GM10248 (cell line): ENCODE measurements at regions not wholly inside any gene's neighbourhood (a gene's known extent, or its start where the extent isn't known, plus 50 kb on each side); places are given as distances from the start of the nearest gene placed in this dataset.

Experiments
- CTCF ChIA-PET: fragments of 300-600 bp; sonication (Branson Sonifier 250); formaldehyde crosslinking; extraction: SDS; loops from one replicate; lab custom pipeline; 2021; ENCODE audit warnings: antibody characterized with exemption; lab: Yijun Ruan, JAX
- POLR2A ChIA-PET: fragments of 350-650 bp; sonication (Branson Sonifier 250); formaldehyde crosslinking; extraction: SDS; loops from one replicate; lab custom pipeline; 2020; ENCODE audit warnings: antibody characterized with exemption; lab: Yijun Ruan, JAX
- DNase-seq: peaks from one replicate; pipeline ENCODE4 v3.0.0; 2012; ENCODE audit errors: extremely low spot score
- TF ChIP-seq, protein P1 (sequence below): IDR thresholded peaks from 2 replicates; pipeline ENCODE4 v1.5.1; 2012; ENCODE audit warnings: mild to moderate bottlenecking, low read depth; ENCODE audit errors: extremely low read depth, missing control alignments, control extremely low read depth

DNA sequence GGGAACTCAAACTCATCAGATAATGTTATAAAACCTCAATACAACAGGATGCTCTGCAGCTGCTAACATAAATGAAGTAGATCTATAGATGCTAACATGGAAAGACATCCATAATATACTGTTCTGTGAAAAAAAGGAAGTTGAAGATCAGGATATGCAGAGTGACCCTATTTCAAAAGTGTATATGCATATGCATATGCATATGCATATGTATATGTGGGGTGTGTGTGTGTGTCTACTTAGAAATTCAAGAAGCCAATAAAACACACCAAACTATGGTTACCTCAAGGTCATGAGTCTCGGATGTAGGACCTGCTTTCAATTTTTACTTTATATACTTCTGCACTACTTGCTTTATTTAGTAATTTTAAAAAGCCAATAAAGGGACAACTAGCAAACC is 125.6 kb downstream of the ABHD5 start:
- ChIA-PET CTCF (interaction anchor here (1.5 kb wide), 1 partner anchor 11 kb away, joined by 3 read pairs; no protein-coding TSS in a partner anchor), POLR2A (no interaction called here)
- DNase-seq = no peak
- TF ChIP-seq, protein P1, sequence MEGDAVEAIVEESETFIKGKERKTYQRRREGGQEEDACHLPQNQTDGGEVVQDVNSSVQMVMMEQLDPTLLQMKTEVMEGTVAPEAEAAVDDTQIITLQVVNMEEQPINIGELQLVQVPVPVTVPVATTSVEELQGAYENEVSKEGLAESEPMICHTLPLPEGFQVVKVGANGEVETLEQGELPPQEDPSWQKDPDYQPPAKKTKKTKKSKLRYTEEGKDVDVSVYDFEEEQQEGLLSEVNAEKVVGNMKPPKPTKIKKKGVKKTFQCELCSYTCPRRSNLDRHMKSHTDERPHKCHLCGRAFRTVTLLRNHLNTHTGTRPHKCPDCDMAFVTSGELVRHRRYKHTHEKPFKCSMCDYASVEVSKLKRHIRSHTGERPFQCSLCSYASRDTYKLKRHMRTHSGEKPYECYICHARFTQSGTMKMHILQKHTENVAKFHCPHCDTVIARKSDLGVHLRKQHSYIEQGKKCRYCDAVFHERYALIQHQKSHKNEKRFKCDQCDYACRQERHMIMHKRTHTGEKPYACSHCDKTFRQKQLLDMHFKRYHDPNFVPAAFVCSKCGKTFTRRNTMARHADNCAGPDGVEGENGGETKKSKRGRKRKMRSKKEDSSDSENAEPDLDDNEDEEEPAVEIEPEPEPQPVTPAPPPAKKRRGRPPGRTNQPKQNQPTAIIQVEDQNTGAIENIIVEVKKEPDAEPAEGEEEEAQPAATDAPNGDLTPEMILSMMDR = no peak

DNA sequence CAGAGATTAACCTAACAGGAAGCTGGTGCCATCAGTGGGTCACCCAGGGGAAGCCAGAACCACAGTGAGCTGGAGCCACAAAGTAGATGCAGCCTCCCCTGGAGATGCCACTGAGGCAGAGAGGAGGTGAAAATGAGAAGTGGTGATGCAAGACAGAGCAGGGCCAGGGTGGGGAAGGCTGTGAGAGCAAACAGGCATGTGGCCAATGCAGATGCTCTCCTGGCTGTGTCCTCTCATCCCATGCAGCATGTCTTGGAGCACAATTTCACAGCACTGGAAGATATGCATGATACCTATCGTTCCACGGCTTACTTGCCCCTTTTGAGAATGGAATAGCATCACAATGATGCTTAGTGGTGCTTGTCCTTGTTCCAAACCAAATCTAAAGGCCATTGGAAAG is 126.3 kb downstream of the ABHD5 start:
- ChIA-PET POLR2A (no interaction called here), CTCF (no interaction called here)
- TF ChIP-seq, protein P1 = no peak
- no peak for DNase-seq

- CTCF ChIA-PET = no interaction called here
- DNase-seq = no peak
- TF ChIP-seq, protein P1 = no peak
- POLR2A ChIA-PET = no interaction called here
Measured at GRCh38 chr3:43817825-43818224, 127.1 kb downstream of the ABHD5 start.

DNA sequence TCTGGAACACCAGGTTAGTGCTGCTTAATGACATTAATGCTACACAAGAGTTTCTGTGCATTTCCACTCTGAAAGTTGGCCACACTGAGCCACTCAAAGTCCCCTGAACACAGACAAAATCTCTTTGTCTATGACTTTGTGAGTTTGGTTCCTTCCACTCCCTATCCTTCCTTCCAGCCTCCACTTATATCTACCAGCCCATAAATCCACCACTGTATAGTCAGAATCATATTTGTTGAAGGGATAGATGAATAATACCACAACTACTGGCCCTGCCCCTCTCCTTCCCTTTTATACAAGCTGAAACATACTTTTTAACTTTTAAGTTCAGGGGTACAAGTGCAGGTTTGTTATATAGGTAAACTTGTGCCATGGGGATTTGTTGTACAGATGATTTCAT is 127.5 kb downstream of the ABHD5 start:
- DNase-seq = no peak
- TF ChIP-seq, protein P1 = no peak
- POLR2A ChIA-PET = no interaction called here
- CTCF ChIA-PET = no interaction called here

DNA sequence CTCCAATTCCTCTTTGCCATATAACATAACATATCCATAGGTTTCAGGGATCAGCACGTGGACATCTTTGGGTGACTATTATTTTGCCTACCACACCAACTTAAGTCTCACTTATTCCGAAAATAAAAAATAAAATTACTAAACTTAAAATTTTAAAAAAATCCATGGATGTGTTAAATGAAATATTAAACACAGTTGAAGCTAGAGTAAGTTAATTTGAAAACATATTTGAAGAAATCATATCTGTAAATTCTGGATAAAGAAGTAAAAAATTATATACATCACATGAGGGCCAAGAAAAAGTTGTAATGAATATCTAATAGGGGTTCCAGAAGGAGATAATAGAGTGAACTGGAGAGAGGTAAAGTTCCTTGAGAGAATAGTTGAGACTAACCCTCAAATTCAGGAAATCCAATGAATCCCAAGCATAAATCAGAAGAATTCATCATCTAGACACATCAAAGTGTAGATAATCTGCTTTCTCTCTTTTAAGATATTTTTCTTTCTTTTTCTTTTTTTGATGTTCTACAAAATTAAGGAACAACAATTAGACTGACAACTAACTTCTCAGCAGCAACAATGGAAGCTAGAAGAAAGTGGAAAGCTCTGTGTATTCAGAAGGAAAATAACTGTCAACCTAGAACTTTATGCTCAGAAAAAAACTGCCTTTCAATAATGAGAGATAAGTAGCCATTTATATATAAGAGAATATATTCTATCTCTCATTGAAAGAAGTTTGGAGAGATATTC is 147.4 kb downstream of the ABHD5 start:
- TF ChIP-seq, protein P1 = no peak
- CTCF ChIA-PET = interaction anchor here (2.1 kb wide), 1 partner anchor 18 kb away, joined by 5 read pairs; no protein-coding TSS in a partner anchor
- POLR2A ChIA-PET = no interaction called here
- no peak for DNase-seq

DNA sequence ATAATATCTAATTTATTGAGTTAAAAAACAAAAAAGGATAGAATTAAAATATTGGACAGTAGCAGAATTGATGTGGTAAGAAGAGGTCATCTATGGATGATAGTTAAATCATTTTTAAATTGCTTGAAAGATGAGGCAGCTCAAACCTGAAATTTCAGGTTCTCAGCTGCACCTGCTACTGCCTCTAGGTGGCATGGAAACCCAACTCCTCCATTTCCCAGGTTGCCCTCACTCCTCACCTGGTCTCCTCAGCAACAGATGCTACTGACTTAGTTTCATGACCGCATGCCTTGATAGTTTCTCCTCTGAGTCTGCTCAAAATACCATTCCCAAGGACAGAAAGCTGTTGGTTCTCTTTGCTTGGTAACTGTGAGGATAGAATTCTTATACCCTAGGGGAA is 148.1 kb downstream of the ABHD5 start:
- POLR2A ChIA-PET = no interaction called here
- no peak for DNase-seq
- TF ChIP-seq, protein P1 = no peak
- CTCF ChIA-PET = interaction anchor here (2.1 kb wide), 1 partner anchor 17 kb away, joined by 5 read pairs; no protein-coding TSS in a partner anchor
